Esophagus squamous epithelium (tissue), 4 donors: ENCODE measurements at regions not wholly inside any gene's neighbourhood (a gene's known extent, or its start where the extent isn't known, plus 50 kb on each side); places are given as distances from the start of the nearest gene placed in this dataset.

ENCODE experiments used
- CTCF ChIP-seq, 6 experiments: fragments of 450-650 bp in 4 of 6; fragments of 200-600 bp in 2 of 6; sonication (generic) in 2 of 6; IDR thresholded peaks; one replicate each; pipeline ENCODE4 v1.5.1; 2016 to 2019; ENCODE audit warnings: antibody characterized with exemption in 6 of 6, mild to moderate bottlenecking in 4 of 6, moderate library complexity in 4 of 6
- POLR2A ChIP-seq, 4 donors: fragments of 450-650 bp; IDR thresholded peaks; one replicate each; pipeline ENCODE4 v1.6.1; 2017; ENCODE audit warnings: antibody characterized with exemption in 4 of 4, mild to moderate bottlenecking in 4 of 4, moderate library complexity in 3 of 4

GRCh38 chr13:75153386-75153785 lies 328.6 kb downstream of the TBC1D4 start:
- TF ChIP-seq POLR2A (IDR thresholded peaks at IDR 0.05) (no peak), CTCF (IDR thresholded peaks at IDR 0.05) (no peak)
